Ecto neural progenitor cell (in vitro differentiated cells): ENCODE measurements at regions not wholly inside any gene's neighbourhood (a gene's known extent, or its start where the extent isn't known, plus 50 kb on each side); places are given as distances from the start of the nearest gene placed in this dataset.
"Not testable (repeated sequence)": the region's sequence is repeated elsewhere in the genome, so short reads cannot be mapped to it uniquely, and the experiment has no call there.

Experiments
- DNase-seq: peaks from one replicate; pipeline ENCODE4 v3.0.0-alpha.2; 2018; ENCODE audit warnings: low spot score

DNA sequence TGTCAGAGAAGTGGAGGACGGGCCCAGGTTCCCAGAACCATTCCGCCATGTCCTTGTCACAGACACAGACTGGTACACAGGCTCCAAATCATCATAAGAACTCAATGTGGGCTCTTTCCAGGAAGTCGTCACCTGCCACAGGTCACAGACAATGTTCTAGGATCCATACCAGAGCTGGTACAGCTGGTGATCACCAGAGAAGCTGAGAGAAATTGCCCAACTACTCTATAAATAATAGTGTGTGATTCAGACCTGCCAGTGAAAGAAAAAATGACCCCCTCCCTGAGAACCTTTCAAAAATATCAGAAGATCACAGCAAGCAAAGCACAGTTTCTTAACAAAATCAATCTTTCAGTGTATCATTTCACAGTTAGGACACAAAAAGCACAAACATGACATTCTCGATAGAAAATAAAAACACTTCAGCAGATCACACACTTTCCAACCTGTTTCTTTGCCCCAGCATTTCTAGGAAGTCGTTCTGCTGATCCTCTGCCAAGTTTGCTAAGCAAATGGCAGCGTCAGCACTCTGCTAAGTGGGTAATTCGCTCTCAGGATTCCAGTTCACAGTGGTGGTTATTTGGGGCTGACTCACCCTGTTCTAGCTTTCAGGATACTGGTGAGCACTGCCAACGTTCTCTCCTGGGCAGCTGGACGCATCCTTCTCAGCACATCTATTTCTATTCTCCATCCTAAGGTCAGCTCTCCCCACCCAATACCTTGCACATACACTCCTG lies 223.3 kb upstream of the SFSWAP start:
- no peak for DNase-seq

DNA sequence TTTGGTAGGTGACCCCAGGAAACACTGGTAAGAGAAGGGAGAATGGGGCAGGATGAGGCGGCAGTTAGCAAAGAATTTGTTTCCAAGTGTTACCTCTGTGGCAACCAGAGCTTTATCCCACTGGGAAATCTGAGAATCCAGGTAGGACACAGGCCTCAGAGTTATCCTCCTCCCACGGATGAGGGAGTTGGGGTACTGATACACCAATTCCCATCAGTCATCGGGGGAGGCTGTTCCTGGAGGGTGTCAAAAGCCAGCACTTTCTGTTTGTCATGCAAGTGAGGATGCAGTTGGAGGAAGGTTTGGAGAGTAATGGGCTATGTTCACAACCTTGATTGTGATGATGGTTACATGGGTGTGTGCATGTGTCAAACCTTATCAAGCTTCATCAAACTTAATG lies 221.2 kb upstream of the SFSWAP start:
- no peak for DNase-seq

DNA sequence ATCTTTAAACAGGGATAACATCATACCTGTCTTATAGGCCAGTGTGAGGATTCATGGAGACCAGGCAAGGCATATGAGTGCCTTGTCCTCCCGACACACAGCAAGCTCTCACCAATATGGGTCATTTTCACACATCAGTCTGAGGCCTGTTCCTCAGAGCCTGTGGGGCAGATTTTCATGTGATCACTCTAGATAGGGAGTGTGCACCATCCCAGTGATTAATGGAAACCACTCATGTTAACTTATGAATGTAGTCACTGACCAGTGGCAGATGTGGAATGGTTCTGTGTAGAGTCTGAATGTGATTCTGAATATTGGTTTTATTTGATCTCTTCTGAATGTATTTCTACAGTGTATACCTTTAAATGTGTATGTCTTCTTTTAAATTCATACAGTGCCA lies 219.7 kb upstream of the SFSWAP start:
- DNase-seq: no peak

DNA sequence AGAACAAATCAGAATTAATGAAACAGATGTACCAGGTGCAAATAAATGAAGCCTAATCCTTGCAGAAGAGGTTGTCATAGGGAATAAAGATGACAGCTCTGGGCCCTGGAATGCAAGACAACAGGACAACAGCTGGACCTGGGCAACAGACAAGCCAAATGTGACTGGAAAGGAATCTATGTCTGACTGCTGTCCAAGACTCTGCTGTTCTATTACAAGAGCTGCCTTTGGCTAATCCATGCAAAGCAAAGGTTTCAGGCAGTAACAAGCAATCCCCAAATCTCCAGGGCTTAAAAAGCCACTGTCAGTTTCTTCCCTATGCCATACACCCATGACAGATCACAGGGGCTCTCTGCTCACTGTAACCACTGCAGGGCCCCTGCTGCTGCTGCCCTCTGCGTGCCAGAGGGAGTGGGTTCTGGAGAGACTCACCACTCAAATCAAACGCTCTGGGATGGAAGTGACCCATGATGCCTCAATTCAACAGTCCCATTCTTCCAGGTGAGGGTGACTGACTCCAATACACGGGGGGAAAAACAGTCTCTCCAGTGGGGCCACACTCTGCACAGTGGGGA lies 218.9 kb upstream of the SFSWAP start:
- DNase-seq: no peak

DNA sequence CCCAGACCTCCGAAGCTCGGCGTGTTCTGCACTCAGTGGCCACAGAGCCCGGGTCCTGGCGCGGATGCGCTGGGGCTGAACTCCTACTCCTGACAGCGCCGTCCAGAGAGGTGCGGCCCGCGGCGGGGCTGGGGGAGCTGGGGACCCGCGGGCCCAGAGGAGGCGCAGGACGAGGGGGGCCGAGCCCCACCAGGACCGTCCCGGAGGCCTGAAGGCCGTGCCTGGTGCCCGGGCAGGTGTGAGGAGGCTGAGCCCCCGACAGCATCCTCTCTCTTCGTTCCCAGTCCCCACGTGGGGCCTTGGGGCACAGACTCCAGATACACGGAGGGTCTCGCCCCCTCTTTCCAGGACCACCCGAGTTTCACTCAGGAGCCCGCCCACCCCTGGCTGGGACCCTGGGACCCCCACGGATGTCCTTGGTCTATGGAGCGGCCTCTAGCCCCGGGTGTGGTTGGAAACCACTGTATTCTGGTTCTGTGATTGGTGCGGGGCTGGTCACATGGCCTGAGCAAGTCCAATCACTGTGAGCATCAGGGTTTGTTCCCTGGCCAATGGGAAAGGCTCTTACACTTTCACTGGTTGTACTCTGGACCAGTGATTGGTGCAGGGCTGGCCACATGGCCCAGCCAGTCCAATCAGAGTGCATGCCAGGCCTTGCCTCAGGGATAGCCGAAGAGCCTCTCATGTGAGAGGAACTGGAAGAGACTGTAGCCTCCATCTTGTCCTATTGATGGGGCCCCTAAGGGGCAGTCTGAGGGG lies 217.6 kb upstream of the SFSWAP start:
- no peak for DNase-seq

DNA sequence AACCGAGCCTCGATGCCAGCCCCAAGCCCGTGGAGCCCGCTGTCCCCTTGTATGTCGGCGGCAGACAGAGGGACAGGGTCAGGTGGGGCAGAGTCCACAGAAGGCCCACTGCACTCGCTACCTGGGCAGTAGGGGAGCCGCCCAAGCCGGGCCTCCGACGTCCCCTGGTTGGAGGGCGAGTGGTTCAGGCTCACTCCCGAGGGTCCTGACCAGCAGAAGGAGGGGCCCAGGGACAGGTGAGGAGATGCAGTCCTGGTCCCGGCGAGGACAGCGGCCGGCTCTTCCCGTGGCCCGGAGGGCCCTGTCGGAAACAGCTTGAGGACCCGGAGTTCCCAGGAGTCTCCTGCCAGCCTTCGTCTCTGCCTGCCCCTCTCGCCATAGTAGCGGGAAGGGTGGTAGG lies 216.7 kb upstream of the SFSWAP start:
- no peak for DNase-seq

DNA sequence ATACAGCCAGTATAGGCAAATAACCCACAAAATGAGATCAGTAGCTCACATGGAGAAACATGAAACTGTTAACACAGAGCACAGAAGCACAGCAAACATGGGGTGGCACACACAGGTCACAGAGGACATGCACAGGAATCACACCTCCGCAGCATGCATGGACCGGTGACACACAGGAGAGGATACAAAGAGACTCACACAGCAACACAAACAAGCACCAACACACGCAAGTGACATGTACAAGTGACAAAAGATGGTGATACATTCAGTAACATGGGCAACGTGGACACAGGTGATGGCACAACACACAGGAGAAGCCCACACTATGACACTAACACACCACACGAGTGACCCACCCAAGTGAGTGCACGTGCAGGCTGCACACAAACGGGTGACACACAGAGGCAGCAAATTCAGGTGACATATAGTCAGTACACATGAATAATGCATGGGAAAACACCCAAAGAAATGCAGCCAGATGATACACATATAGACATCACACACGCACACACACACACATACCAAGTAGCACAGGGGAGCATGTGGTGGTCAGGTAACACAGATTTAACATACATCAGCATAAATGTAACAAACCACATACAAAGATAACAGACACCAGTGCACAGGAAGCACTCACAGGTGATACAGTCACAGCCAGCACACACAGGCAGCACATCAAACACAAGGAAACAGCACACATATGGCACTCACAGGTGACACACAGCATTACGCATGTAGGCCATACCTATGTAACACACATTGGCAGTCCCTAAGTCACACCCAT lies 216.0 kb upstream of the SFSWAP start:
- no peak for DNase-seq

DNA sequence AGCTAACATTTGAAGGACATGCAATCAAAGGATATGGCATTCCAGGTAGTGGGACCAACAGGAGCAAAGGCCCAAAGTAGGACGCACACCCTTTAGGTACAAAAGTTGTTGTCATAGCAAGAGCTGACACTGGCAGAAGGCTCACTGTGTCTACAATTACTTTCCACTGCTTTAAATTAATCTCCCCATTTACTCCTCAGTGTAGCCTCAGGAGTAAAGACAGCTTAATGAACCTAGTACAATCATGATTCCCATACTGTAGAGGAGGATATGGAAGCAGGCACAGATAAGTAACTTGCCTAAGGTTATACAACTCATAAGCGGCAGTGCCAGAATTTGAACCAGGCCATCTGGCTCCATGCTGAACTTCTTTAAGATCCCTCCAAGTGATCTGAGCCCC lies 212.9 kb upstream of the SFSWAP start:
- no peak for DNase-seq

DNA sequence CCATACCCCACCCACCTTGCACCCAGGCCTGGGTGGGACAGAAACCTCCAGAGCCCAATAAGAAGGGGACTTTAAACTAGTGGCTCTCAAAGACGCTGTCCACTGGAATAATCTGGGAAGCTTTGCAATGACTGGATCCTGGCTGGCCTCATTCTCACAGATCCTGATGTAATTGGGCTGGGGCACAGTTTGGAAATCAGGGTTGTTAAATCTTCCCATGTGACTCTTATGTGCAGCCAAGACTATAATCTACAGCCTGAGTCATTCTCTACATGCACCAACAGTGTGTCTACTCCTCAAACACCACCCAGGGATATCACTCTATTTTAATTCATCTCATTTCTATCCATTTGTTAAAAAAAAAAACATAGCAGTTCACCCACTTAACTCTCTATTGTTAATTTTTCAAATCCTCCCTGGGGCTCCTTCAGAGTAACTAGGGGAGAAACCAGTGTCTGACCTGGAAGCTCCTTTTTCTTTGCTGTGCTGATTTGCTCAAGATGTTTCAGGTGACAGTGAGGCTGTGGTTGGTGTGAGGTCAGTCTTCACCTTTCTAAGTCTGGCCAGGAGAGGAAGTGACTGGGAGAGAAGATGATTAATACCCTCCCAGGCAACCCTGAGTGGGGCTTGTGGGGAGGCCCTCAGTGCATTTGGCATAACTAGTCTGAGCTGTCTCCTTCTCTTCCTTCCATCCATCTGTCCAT lies 211.6 kb upstream of the SFSWAP start:
- DNase-seq: no peak

DNA sequence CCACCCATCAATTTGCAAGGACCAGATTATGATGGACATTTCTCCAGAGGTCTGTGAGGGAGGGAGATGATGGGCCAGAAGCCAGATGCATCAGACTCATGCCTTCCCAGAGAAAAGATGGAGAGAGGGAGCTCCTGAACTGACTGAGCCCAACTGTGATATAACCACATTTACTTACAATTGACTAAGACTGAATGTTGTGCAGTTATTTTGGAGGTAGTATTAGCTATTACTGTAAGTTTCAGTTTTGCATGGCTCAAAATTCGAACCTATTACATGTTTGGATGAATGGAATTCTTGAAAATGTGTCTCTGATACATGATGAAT lies 211.1 kb upstream of the SFSWAP start:
- DNase-seq: no peak

DNA sequence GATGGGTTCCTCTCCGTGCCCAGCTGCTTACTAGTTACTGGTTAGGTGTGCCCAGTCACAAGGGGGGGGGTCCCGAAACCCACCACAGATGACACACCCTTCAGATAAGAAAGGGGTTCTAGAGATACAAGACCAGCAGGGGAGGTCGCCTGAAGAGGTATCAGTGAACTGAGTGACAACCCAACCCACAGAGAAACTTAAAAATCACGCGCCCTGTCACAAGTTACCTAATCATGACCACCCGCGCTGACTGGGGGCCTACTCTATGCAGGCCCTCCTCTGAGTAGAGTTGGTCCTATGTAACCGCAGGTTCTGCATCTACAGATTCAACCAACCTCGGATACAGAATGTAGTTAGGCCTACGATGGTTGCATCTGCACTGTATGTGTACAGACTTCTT lies 210.3 kb upstream of the SFSWAP start:
- DNase-seq: no peak

DNA sequence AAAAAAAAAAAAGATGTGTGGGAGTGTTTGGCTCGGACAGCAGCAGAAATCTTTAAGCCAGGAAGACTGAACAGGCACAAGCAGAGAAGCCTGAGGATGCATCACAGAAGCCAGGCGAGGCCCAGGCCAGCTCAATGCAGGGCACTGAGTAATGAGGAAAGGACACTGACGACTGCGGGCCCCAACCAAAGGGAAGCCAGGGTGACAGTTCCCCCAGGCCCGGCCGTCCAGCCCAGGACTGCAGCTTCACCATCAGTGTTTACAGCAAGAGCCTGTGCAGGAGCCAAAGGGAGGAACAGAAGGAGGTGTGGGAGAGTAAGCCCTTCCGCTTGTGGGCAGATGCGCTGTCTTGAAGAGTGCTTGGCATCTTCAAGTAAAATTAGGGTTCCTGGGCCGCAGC lies 205.3 kb upstream of the SFSWAP start:
- DNase-seq: no peak

DNA sequence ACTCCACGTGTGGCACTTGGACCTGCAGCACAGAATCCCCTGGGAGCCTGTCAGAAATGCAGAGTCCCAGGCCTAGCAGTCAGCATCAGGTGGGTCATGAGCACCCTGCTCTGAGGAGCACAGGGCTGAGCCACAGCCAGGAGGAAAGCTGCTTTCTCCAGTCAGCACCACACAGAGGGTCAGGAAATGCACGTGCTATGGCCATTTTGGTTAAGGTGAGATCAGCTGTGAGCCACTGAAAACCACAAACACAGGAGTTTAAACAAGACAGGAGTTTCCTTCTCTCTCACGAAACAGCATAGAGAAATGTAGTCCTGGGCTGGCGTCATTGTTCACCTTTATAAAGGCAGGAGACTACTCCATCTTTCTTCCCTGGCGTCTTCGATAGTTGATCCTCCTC lies 204.5 kb upstream of the SFSWAP start:
- DNase-seq: no peak

DNA sequence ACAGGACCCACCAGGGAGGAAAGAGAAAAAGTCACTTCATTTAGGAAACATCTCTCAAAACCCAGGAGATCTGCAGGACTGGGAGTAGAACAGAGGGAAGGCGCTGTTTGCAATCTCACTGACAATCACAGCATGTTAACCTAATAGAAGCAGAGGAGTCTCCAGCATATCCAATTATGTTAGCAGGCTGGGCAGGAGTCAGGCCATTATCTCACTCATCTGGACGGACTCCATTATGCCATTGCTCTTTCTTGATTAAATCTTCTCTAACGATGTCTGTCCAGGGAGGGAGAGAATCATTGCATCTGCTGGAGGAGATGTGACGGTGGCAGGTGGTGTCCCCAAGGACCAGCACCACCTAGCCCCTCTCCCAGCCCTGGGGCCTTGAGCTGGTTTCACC lies 203.8 kb upstream of the SFSWAP start:
- no peak for DNase-seq

DNA sequence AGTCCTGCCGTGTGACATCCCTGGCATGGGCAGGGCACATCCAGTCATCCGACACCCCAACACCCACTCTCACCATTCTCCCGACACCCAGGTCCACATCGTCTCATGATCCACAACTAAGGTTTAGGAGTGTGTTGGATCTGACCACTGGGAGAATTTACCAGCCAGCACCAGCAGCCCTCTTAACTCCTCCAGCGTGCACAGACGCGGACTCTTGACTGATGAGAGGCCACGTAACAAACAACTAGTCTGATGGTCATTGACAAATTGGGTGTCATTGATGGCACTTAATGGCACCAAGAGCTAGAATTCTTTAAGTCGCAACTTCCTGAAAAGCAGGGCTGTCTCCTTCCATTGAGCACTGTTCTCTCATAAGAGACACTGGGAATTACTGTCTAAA lies 203.0 kb upstream of the SFSWAP start:
- no peak for DNase-seq

DNA sequence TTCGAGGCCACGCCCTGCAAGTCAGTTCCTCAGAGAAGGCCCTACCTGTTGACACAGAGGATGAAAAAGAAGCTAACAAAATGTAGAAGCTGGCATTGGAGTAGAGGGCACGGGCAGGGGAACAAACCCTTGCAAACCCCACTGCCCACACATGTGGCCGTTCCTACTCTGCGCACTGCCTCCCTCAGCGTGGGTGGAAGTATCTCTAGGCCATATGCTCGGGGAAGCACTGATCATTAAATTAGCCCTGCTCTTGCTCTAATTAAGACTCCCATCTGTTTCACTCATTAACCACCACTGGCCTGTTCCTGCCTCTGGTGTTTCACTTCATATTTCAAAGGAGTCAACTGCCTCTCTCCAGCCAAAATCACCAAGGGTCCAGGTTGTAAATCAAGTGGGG lies 201.2 kb upstream of the SFSWAP start:
- no peak for DNase-seq

DNA sequence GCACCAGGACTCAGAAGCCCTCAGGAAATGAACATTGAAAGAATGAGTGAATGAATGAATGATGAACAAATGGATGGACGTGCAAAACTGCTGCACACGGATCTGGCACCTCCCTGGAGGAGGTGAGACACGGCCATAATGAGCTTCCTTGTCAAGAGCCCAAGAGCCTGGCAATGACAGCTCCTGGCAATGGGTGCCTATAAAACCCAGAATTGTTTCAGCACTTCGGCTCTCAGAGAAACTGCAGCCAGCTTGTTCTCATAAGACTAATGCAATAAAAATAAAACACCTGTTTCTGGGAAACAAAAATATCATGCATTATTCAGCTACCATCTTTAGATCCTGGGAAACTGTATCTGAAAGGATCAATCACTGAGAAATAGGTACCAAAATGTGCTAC lies 200.5 kb upstream of the SFSWAP start:
- DNase-seq: no peak

DNA sequence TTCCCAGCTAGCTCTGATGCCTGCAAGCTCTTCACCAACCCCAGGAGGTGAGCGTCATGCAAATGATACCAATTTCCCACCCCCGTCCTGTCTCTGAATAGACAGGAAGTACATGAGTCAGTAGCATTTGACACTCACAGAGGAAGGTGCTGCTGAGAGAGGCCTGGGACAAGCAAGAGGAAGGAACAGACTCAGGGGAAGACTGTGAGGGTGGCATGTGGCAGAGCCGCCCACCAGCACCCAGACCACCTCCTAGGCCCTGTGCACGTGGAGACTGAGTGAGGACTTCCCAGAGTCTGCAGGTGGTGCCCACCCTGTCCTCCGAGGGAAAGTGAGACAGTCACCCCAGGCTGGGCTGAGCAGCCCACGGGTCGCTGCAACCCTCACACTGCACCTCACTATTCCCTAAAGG lies 199.5 kb upstream of the SFSWAP start:
- no peak for DNase-seq

DNA sequence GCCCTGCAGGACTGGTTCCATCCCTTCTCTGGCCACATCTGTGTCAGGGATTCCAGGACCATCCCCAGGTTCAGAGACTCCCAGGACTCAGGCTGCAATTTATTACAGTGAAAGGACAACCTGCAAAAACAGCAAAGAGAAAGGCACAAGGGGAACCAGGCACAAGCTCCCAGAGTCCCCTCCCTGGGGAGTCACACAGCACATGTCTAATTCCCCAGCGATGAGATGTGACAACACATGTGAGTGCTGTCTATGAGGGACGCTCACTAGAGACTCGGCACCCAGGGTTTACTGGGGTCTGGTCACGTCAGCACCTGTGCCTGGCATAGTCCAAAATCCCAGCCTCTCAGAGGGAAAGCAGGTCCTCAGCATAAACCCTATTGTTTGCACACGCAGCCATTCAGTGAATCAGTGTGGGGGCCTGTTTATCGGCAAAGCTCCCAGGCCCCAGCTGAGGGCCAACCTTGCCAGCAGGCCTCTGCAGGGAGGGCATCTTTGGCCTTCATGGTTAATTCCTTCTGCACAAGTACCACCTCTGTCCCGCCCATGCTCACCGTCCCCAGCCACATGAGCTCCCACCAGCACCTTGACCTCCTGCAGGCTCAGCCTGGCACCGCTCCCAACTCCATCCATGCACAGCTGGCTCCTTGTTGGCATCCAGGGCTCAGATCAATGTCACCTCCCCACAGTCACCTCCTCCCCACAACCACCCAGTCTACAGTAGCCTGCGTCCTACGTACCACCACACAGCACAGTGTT lies 198.9 kb upstream of the SFSWAP start:
- DNase-seq: no peak

DNA sequence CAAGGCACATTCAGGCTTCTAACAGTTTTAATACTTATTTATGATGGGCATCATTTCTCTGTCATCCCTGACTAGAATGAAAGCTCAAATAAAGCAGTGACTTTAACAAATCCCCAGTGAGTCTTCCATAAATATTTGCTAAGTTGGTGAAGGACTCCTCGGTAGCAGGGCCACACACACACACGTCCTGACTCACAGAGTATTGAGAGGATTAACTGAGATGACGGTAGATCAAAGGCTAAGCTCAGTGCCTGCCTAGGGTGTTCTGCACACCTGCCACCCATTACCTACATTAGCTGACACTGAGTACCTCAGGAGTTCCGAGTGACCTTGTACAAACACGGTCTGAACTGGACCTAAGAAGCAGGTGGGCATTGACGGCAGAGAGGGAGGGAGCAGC lies 197.3 kb upstream of the SFSWAP start:
- no peak for DNase-seq

DNA sequence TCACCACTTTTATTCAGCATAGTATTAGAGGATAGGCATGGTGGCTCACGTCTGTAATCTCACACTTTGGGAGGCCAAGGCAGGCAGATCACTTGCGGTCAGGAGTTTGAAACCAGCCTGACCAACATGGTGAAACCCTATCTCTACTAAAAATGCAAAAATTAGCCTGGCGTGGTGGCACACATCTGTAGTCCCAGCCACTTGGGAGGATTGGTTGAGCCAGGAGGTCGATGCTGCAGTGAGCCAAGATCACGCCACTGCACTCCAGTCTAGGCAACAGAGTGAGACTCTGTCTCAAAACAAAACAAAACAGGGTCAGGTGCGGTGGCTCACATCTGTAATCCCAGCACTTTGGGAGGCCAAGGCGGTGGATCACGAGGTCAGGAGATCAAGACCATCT lies 190.3 kb upstream of the SFSWAP start:
- DNase-seq: not testable (repeated sequence)

DNA sequence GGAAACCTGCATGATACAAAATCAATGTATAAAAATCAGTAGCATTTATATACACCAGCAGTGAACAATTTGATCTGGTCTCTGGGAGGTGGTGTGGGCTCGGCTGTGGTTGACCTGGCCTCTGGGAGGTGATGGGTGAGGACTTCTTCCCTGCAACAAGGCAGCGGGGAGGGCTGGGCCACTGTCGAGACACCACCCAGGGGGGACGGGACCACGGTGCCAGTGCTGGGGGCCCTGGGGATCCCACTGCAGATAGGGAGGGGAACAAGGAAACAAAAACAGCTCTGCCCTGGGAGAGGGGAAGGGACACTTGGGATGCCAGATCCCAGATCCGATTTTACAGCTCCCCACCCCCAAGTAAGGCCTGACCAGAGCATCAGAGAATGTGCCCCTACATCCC lies 189.6 kb upstream of the SFSWAP start:
- DNase-seq: no peak
